T-helper 2 cell treated with Interferon-gamma antibody and Interleukin-4, amounts not matched to agents 100 ng/mL and 5 ng/mL, for 36 hours (primary cell): ENCODE measurements at regions not wholly inside any gene's neighbourhood (a gene's known extent, or its start where the extent isn't known, plus 50 kb on each side); places are given as distances from the start of the nearest gene placed in this dataset.
"Not testable (repeated sequence)": the region's sequence is repeated elsewhere in the genome, so short reads cannot be mapped to it uniquely, and the experiment has no call there.

Experiments
- intact Hi-C: fragments of 100-400 bp; cut with micrococcal nuclease; formaldehyde crosslinking; loops from one replicate; pipeline ENCODE4 v1.15.1; 2023

- intact Hi-C loops = no loop called here
Measured at GRCh38 chr22:27241430-27242321, 559.9 kb downstream of the MN1 start.

- intact Hi-C loops = no loop called here
Measured at GRCh38 chr22:27242474-27242873, 559.1 kb downstream of the MN1 start.

DNA sequence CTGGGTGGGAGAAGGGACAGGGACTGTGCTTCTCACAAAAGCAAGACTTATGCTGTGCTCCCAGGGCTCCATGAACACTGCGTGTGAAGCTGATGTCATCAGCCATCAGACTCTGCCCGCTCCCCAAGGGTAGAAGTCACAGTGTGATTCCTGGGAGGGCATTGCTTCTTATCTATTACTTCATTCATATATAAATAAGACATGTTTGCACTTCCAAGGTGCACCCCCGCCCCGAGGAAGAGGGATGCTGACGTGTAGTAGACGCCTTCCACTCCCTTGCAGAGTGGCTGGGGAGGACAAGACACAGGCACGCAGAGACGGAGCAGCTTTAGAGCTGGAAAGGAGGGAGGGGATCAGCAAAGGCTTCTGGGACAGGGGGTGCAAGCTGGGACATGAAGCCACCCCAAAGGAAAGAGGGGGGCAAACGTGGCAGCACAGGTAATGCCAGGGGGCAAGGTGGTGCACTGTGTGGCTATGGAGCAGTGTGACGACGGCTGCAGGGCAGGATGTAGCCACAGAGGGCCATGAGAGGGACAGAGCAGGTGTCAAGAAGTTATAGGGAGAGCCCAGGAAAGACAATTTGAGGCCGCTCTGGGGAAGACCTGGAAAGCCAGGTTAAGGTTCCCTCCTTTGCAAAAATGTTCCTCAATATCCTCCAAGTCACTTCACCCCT, 558.5 kb downstream of the MN1 start:
- intact Hi-C loops = no loop called here

DNA sequence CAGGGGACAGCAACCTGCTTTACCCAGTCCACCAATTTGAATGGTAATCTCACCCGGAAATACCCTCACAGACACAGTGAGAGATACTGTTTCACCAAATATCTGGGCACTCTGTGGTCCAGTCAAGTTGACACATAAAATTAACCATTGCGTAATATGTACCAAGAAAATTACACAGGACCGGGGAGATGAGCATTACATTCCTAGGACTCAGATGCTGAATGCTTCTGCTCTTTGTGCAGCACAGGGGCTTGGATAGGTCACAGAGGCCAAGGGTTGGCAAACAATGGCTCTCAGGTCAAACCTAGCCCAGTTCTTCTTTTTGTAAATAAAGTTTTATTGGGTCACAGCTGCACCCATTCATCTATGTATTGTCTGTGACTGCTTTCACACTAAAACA, 557.2 kb downstream of the MN1 start:
- intact Hi-C loops = no loop called here

DNA sequence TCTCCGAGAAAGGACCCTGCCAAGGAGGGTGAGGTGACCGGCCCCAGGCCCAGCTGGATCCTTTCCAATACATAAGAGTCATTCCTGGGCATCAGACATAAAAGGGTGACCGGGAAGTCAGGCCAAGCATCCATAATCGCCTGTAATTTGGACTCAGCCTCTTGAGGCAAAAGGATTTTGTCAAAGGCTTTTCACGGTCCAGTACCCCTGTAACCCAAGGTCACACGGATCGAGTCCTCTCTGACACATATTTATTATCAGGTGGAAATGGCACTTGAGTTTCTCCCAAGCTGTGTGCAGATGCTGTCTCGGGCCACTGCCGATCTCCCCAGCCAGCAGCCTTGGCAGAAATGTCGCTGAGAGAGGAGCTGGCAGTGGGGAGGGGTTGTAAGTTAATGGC, 556.5 kb downstream of the MN1 start:
- intact Hi-C loops = no loop called here

- intact Hi-C loops = no loop called here
Measured at GRCh38 chr22:27246558-27246957, 555.0 kb downstream of the MN1 start.

DNA sequence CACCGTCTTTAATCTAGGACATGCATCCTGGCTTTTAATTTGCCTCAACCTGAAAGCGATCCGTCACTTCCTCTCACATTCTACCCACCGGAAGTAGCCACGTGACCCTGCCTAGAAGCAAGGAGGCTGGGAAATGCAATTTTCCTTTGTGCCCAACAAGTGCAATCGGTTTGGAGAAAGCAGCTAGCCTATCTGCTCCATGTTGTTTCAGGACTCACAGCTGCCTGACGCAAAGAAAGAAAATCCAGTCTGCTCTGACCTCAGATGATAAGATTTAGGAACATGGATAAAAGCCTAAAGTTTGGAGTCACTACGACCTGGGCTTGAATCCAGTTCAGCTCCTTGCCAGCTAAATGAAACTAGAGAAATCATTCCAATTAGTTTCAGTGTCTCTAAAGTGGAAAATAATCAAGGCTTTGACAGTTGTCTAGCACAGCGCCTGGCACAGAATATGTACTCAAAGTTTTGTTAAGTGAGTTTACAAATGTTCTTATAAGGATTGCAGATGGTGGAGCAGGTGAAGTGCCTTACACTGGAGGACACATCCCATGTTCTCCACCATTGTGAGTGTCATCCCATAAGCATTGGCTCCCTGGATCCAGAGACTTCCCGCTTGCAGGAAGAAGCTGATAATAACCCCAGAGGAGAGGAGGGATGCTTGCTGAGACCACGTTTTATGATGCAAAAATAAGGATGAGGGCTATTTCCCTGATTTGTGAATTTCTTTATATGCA, 553.7 kb downstream of the MN1 start:
- intact Hi-C loops = no loop called here

- intact Hi-C loops = no loop called here
Measured at GRCh38 chr22:27250418-27250817, 551.1 kb downstream of the MN1 start.

- intact Hi-C loops = no loop called here
Measured at GRCh38 chr22:27250886-27251285, 550.7 kb downstream of the MN1 start.

DNA sequence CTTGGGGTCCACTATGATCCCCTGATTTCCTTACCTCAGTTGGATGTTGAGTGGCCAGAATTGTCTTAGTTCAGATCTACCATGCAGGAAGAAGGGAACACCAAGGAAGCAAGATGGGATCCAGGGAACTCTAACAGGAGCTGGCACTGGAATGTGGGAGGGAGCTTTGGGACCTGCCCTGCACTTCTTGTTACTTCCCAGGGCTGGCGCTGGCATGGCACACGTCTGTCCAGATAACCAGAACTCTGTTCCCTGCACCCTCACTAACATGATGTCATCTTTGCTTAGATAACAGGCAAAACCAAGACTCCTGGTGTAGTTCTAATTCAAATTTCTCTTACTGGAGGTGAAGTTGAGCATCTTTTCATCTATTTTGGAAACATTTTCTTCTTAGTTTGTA, 550.0 kb downstream of the MN1 start:
- intact Hi-C loops = no loop called here

DNA sequence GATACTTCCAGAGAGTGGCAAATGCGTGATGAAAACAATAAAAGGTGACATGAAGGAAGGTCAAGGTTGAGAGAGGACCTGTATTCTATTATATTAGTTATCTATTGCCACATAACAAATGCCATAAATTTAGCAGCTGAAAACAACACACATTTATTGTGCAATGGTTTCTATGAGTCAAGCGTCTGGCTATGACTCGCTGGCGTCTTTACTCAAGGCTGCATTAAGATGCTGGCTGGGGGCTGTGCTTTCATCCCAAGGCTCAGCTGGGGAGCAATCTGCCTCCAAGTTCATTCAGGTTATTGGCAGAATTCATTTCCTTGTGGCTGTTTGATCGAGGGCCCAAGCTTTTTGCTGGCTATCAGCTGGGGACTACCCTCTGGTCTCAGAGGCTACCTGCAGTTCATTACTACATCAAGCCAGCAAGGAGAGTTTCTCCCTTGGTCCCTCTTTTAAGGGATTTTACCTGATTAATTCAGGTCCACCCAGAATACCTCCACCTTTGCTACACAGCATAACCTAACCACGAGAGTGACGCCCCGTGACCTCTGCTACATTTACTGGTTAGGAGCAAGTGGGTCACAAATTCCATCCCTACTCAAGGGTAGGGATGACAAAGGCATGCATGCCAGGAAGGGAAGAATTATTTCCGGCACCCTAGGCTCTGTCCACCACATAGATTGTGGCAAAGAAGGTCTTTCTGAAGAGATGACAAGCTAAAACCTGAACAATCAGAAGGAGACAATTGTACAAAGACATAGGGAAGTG, 549.1 kb downstream of the MN1 start:
- intact Hi-C loops = no loop called here

DNA sequence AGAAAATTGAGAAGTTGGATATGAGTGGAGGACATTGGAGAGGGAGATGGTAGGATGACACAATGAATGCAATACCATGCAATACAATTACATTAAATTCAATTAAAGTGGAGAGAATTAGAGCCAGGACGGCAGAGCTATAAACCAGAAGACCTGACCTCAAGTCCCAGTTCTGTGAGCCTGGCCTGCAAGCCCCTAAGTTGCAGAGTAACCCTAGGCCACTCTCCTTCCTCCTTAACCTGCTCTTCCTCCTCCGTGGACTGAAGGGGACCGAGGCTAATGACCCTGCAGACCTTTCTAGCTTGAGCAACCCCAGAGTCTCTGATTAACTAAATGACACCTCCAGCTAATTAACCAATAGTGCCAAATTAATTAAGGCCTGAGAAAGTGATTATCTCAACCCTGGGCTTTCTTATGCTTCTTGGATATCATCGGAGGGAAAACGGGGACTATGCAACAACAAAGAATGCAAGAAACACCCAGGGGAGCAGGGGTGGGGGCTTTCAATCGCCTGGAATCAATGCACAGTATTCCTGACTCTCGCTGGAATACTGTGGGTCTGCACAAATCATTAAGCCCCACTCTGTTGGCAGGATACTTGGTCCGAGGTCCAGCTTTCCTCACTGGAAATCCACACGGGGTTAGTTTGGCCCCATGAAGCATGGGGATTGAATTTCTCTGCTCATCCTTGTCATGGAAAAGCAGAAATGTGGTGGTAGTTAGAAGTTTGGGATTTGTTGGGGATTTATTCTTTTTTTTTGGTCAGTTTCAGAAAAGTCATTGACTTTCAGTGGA, 548.3 kb downstream of the MN1 start:
- intact Hi-C loops = no loop called here

- intact Hi-C loops = not testable (repeated sequence)
Measured at GRCh38 chr22:27254063-27254462, 547.5 kb downstream of the MN1 start.

DNA sequence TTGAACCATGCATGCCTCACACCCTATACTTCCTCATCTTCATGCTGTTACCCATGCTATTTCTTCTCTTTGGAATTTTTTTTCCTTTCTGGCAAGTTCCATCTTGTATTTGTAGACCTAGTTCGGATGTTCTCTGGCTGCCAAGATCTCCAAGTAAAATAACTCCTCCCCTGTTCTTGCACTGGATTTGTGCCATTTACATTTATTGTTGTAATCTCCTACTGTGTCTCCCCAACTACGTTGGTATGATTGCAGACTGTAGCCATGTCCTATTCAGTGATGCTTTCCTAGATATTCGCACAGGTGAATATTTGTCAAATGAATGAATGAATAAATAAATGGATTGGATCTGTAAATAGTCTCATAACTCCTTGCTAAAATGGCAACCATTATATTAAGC, 546.0 kb downstream of the MN1 start:
- intact Hi-C loops = no loop called here

- intact Hi-C loops = no loop called here
Measured at GRCh38 chr22:27257987-27258386, 543.6 kb downstream of the MN1 start.

DNA sequence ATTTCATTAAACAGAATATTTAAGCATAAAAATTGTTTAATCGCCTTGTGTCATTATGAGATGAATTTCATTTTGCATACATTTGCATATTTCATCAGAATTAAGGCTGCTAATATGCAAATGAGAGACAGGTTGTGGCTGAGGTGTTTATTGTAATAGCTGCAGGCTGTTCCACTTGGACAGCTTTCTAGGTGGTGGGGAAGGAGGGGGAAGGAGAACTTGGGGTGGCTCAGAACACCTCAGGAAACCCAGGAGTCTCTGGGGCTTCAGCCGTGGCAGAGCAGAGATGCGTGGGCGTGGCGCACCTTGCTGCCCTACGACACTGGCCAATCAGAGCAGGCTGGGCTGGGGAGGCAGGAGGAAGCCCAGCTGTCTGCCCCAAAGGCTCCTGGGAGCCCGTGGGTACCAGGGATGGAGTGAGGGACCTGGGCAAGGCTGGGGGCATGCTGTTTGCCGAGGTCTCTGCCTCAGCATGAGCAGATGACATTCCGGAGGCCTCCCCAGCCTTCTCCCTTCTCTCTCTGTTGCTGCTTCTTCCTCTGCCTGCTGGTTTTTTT, 542.9 kb downstream of the MN1 start:
- intact Hi-C loops = no loop called here

DNA sequence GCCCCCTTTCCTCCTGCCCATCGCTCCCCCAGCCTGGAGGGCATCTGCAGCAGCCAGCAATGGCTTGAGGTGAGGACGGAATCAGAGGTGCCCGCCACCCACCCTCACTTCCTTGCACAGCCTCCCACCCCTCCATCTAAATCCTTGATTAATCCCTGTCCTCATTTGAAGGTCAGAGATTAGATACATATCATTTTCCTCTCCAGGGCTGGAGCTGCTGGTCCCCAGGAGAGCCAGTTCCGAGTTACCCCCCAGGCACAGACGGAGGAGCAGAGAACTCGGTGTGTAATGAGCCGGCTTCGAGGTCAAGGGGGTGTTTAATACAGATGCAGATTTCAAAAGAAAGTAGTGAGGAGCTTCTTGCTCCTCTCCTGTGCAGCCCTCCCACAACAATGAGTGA, 542.1 kb downstream of the MN1 start:
- intact Hi-C loops = no loop called here

DNA sequence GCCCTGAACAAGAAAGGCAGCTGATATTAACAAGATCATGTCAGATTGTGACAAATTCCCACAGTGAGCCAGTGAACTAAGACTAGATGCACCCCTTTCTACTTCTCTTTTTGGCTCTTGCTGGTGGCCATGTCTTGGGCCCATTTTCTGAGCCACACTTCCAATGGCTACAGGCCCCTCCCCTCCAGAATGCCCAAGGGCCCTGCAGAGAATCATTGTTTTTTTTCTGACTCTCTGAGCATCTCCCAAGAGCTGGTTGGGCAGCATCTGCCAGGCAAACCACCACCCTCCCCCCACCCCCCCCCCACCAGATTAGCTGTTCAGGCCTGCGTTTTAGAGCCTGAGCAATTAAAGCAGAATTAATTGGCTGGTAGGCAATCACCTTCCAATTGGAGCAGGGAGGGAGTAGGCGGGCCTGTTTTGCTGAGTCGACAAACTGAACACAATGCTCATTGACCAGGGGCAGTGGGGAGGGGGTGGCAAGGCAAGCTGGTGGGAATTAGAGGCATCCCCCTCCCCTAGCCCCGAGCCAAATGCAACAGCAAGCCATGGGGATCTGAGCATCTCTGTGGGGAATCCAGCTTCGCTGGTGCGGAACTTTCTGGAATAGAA, 541.4 kb downstream of the MN1 start:
- intact Hi-C loops = no loop called here

- intact Hi-C loops = no loop called here
Measured at GRCh38 chr22:27262361-27262760, 539.2 kb downstream of the MN1 start.

DNA sequence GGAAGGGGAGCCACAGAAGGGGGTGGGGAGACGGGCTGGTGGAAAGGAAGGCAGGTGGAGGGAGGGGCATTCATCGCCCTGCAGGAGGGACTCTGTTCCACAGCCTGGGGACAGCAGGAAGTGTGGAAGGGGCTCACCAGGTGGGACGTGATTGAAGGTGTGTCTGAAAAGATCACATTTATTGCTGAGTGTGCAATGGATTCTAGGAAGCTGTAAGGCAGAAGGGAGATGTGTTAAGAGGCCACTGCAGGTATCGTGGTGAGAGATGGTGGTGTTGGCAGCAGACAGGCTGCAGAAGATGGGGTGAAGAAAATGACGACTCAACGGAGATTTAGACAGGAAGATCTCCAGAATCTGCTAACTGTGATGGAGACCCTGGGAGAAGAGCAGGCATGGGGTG, 537.4 kb downstream of the MN1 start:
- intact Hi-C loops = no loop called here
